HTR-8/SVneo (cell line): ENCODE measurements at regions not wholly inside any gene's neighbourhood (a gene's known extent, or its start where the extent isn't known, plus 50 kb on each side); places are given as distances from the start of the nearest gene placed in this dataset.
"Not testable (repeated sequence)": the region's sequence is repeated elsewhere in the genome, so short reads cannot be mapped to it uniquely, and the experiment has no call there.

ENCODE experiments used
- DNase-seq: peaks from one replicate; pipeline ENCODE4 v3.0.0; 2011; ENCODE audit warnings: low spot score, mixed read lengths; ENCODE audit not compliant: insufficient read length
- FAIRE-seq: peaks from 2 replicates; lab custom pipeline; 2011; peaks lifted over from hg19 to GRCh38; lab: Jason Lieb, UNC

- FAIRE-seq, result no peak
- no peak for DNase-seq
These were observed 68.5 kb downstream of the CDC14C start for GRCh38 chr7:48992816-48993215.

- DNase-seq (no peak), FAIRE-seq (no peak)
These were observed 77.3 kb downstream of the CDC14C start for GRCh38 chr7:49001610-49002033.

- FAIRE-seq (no peak), DNase-seq (no peak)
These were observed 86.4 kb downstream of the CDC14C start for GRCh38 chr7:49010717-49011116.

GRCh38 chr7:49014870-49015269 lies 90.5 kb downstream of the CDC14C start:
- FAIRE-seq, result no peak
- DNase-seq, result no peak

- FAIRE-seq (no peak), DNase-seq (no peak)
These were observed 95.8 kb downstream of the CDC14C start for GRCh38 chr7:49020145-49020544.

- no peak for DNase-seq
- no peak for FAIRE-seq
These were observed 98.1 kb downstream of the CDC14C start for GRCh38 chr7:49022448-49022847.

GRCh38 chr7:49023345-49024328 lies 99.3 kb downstream of the CDC14C start:
- DNase-seq (no peak), FAIRE-seq (no peak)

- DNase-seq (no peak), FAIRE-seq (no peak)
These were observed 105.9 kb downstream of the CDC14C start for GRCh38 chr7:49030221-49030620.

- FAIRE-seq, DNase-seq: not testable (repeated sequence)
These were observed 108.8 kb downstream of the CDC14C start for GRCh38 chr7:49033140-49033539.

GRCh38 chr7:49037346-49038210 lies 113.2 kb downstream of the CDC14C start:
- no peak for DNase-seq
- no peak for FAIRE-seq

GRCh38 chr7:49038821-49039358 lies 114.5 kb downstream of the CDC14C start:
- DNase-seq, result no peak
- no peak for FAIRE-seq

- DNase-seq, result no peak
- no peak for FAIRE-seq
These were observed 136.4 kb downstream of the CDC14C start for GRCh38 chr7:49060743-49061142.

- FAIRE-seq (no peak), DNase-seq (no peak)
These were observed 150.2 kb downstream of the CDC14C start for GRCh38 chr7:49074538-49074937.

- DNase-seq (no peak), FAIRE-seq (no peak)
These were observed 156.6 kb downstream of the CDC14C start for GRCh38 chr7:49080896-49081475.

- FAIRE-seq, result no peak
These were observed 163.7 kb downstream of the CDC14C start for GRCh38 chr7:49088017-49088416.

GRCh38 chr7:49089717-49090116 lies 165.4 kb downstream of the CDC14C start:
- DNase-seq, result no peak
- FAIRE-seq, result no peak

More at GRCh38 chr7:49088017-49088416, 163.7 kb downstream of the CDC14C start:
- no peak for DNase-seq

GRCh38 chr7:49091089-49091488 lies 166.7 kb downstream of the CDC14C start:
- no peak for FAIRE-seq
- no peak for DNase-seq

- DNase-seq (no peak), FAIRE-seq (no peak)
These were observed 167.2 kb downstream of the CDC14C start for GRCh38 chr7:49091519-49091918.

GRCh38 chr7:49093218-49093617 lies 168.9 kb downstream of the CDC14C start:
- no peak for FAIRE-seq
- no peak for DNase-seq

GRCh38 chr7:49094866-49095265 lies 170.5 kb downstream of the CDC14C start:
- FAIRE-seq (no peak), DNase-seq (no peak)
